Transverse colon (tissue), 4 donors: ENCODE measurements at regions not wholly inside any gene's neighbourhood (a gene's known extent, or its start where the extent isn't known, plus 50 kb on each side); places are given as distances from the start of the nearest gene placed in this dataset.

Experiments
- POLR2A ChIP-seq: fragments of 450-650 bp; IDR thresholded peaks from one replicate; pipeline ENCODE4 v1.6.1; 2016; ENCODE audit warnings: antibody characterized with exemption, mild to moderate bottlenecking, moderate library complexity
- POLR2AphosphoS5 ChIP-seq, 3 donors: sonication (generic); formaldehyde crosslinking; IDR thresholded peaks; one replicate each; pipeline ENCODE4 v1.6.1; 2016; ENCODE audit warnings: antibody characterized with exemption in 3 of 3
- TF ChIP-seq, protein P1 (sequence below), 5 experiments: fragments of 200-600 bp in 3 of 5; fragments of 450-650 bp in 2 of 5; sonication (generic) in 3 of 5; IDR thresholded peaks; 1 replicate in 2 of 5; 2 replicates in 3 of 5; pipeline ENCODE4 v1.5.1; 2016 to 2017; ENCODE audit warnings: antibody characterized with exemption in 5 of 5, inconsistent platforms in 3 of 5, mild to moderate bottlenecking in 2 of 5, moderate library complexity in 1 of 5

DNA sequence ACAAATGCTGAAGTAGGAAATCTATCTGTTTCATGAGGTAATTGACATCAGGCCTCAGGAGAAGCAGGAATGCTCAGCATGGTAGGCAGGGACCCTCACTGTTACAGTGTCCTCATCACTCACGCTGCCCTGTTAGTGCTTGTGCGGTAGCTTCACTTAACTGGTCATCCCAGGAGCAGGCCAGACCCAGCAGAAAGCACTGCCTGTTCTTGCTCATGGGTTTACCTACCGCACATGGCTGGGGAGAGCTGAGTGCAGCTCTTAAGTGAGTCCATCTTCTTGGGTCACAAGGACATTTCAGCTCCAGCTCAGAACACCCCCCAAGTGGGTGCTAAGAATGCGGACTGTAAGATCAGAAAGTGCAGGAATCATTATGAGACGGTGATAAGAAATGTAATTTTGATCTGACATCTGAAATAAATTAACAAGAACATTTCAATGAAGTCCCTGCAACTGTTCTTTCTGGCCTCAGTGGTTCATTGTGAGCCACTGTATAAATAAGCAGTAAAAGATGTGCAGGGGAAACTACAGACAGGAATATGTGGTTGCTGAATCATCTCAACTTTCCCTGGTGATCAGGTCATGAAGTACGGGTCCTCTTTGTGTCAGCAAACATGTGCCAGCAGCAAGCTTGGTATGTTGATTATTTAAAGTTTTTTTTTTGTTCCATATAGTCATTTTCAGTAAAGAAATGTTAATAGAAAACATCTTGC lies 757.7 kb upstream of the TMEM132C start:
- TF ChIP-seq POLR2A: no peak
- TF ChIP-seq POLR2AphosphoS5 (IDR thresholded peaks at IDR 0.05): no peak
- TF ChIP-seq, protein P1, sequence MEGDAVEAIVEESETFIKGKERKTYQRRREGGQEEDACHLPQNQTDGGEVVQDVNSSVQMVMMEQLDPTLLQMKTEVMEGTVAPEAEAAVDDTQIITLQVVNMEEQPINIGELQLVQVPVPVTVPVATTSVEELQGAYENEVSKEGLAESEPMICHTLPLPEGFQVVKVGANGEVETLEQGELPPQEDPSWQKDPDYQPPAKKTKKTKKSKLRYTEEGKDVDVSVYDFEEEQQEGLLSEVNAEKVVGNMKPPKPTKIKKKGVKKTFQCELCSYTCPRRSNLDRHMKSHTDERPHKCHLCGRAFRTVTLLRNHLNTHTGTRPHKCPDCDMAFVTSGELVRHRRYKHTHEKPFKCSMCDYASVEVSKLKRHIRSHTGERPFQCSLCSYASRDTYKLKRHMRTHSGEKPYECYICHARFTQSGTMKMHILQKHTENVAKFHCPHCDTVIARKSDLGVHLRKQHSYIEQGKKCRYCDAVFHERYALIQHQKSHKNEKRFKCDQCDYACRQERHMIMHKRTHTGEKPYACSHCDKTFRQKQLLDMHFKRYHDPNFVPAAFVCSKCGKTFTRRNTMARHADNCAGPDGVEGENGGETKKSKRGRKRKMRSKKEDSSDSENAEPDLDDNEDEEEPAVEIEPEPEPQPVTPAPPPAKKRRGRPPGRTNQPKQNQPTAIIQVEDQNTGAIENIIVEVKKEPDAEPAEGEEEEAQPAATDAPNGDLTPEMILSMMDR (IDR thresholded peaks at IDR 0.05): no peak
